ENCODE measurements at regions not wholly inside any gene's neighbourhood (a gene's known extent, or its start where the extent isn't known, plus 50 kb on each side); places are given as distances from the start of the nearest gene placed in this dataset.

DNA sequence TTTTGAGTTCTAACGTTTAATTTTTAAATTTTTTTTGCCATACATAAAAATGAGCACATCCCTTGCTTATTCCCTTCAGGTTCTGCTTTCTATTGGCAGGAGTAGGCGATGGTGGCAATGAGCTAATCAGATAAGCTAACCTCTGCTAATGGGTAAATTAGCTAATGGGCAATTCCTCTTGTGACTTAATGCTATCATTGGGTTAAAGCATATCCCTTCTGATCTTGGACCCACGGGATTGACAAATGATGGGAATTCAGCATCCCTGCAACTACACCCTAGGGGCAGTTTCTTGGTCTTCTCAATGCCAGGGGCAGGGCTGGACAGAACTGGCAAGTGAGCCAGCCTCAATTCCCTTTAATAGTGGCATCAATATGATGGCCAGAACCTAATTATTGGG lies 70.2 kb upstream of the IL12B start:
- BruUV-seq (replicated peaks): no TSS peak
- Histone ChIP-seq H3K9ac (ENCODE audit: control insufficient read depth, insufficient read depth, low read length) (no peak overlapping the region), H3K27me3 (replicated peaks in 1 of 2; ENCODE audit: control insufficient read depth in 2 of 2, insufficient read depth in 2 of 2, low read length in 1 of 2) (no peaks in the 10 kb centered on the region; a peak in 1 of 4 replicates), H3K27ac (ENCODE audit: control insufficient read depth, insufficient read depth) (no peak overlapping the region), H3K4me1 (ENCODE audit: control insufficient read depth, insufficient read depth, low read length) (peaks cover 1% of the 10 kb centered on the region), H4K20me1 (ENCODE audit: control insufficient read depth, insufficient read depth) (peaks cover 4% of the 10 kb centered on the region; the same call in 1 of the 2 replicates), H3K36me3 (ENCODE audit: control insufficient read depth in 2 of 2, insufficient read depth in 2 of 2, low read length in 1 of 2) (no peaks in the 10 kb centered on the region), H3K9me3 (replicated peaks; ENCODE audit: control insufficient read depth, insufficient read depth, low read length) (no peaks in the 10 kb centered on the region), H3K4me3 (no peak overlapping the region), H2AFZ (ENCODE audit: control insufficient read depth, low read depth, low read length) (no peak overlapping the region), H3K4me2 (ENCODE audit: control insufficient read depth, insufficient read depth) (no peak overlapping the region), H3K79me2 (ENCODE audit: control insufficient read depth, insufficient read depth, low read length) (no peaks in the 10 kb centered on the region)
- DNase-seq (ENCODE audit: low read depth, low spot score): no peak
- intact Hi-C loops (cut with micrococcal nuclease; ENCODE audit: unreplicated experiment): no loop called here
- SMC1A ChIA-PET (ENCODE audit: uncharacterized antibody, unreplicated experiment): no interaction called here
- no peak for TF ChIP-seq SUZ12 (IDR thresholded peaks at IDR 0.05; ENCODE audit: unreplicated experiment)
- no peak for TF ChIP-seq HDAC2 (IDR thresholded peaks at IDR 0.05)
- no peak for TF ChIP-seq STAT1 (conservative IDR thresholded peaks at IDR 0.05)
- no peak for TF ChIP-seq ZNF217 (IDR thresholded peaks at IDR 0.05)
- TF ChIP-seq, protein P1, sequence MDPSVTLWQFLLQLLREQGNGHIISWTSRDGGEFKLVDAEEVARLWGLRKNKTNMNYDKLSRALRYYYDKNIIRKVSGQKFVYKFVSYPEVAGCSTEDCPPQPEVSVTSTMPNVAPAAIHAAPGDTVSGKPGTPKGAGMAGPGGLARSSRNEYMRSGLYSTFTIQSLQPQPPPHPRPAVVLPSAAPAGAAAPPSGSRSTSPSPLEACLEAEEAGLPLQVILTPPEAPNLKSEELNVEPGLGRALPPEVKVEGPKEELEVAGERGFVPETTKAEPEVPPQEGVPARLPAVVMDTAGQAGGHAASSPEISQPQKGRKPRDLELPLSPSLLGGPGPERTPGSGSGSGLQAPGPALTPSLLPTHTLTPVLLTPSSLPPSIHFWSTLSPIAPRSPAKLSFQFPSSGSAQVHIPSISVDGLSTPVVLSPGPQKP (IDR thresholded peaks at IDR 0.05; ENCODE audit: low read depth, low read length): no peak
- TF ChIP-seq, protein P2, sequence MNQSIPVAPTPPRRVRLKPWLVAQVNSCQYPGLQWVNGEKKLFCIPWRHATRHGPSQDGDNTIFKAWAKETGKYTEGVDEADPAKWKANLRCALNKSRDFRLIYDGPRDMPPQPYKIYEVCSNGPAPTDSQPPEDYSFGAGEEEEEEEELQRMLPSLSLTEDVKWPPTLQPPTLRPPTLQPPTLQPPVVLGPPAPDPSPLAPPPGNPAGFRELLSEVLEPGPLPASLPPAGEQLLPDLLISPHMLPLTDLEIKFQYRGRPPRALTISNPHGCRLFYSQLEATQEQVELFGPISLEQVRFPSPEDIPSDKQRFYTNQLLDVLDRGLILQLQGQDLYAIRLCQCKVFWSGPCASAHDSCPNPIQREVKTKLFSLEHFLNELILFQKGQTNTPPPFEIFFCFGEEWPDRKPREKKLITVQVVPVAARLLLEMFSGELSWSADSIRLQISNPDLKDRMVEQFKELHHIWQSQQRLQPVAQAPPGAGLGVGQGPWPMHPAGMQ (IDR thresholded peaks at IDR 0.05; ENCODE audit: borderline replicate concordance): no peak
- TF ChIP-seq TARDBP (IDR thresholded peaks at IDR 0.05; ENCODE audit: borderline replicate concordance): no peak
- CTCF ChIA-PET: interaction anchor here (1.5 to 4.1 kb wide), 2 partner anchors 9 to 42 kb away, joined by 3 to 23 read pairs; no protein-coding TSS in a partner anchor
- no peak for ATAC-seq
- RAD21 ChIA-PET (ENCODE audit: unreplicated experiment): interaction anchor here (0.6 kb wide), 1 partner anchor 700 kb away, joined by 5 read pairs; no protein-coding TSS in a partner anchor
- WGBS (ENCODE audit: insufficient coverage, insufficient replicate concordance, low lambda C conversion rate, missing lambda C conversion rate): 9% methylated on average over 3 of the region's 3 CpGs
- in situ Hi-C loops (cut with MboI): no loop called here
- FAIRE-seq: no peak
- POLR2A ChIA-PET: interaction anchor here (1.1 kb wide), 1 partner anchor 67 kb away, joined by 5 read pairs; no protein-coding TSS in a partner anchor

Measured in GM12878 (cell line).